NOMO-1 treated with DMSO at 0.1 percent for 48 hours (cell line): ENCODE measurements at regions not wholly inside any gene's neighbourhood (a gene's known extent, or its start where the extent isn't known, plus 50 kb on each side); places are given as distances from the start of the nearest gene placed in this dataset.

ENCODE experiments used
- DNase-seq: peaks from one replicate; lab custom pipeline; 2025; ENCODE audit not compliant: unreplicated experiment; lab: John Stamatoyannopoulos, UW

GRCh38 chr15:47414207-47414606, 303.1 kb upstream of the SEMA6D start:
- DNase-seq = no peak

- no peak for DNase-seq
These were observed 301.8 kb upstream of the SEMA6D start for GRCh38 chr15:47415539-47415971.

DNA sequence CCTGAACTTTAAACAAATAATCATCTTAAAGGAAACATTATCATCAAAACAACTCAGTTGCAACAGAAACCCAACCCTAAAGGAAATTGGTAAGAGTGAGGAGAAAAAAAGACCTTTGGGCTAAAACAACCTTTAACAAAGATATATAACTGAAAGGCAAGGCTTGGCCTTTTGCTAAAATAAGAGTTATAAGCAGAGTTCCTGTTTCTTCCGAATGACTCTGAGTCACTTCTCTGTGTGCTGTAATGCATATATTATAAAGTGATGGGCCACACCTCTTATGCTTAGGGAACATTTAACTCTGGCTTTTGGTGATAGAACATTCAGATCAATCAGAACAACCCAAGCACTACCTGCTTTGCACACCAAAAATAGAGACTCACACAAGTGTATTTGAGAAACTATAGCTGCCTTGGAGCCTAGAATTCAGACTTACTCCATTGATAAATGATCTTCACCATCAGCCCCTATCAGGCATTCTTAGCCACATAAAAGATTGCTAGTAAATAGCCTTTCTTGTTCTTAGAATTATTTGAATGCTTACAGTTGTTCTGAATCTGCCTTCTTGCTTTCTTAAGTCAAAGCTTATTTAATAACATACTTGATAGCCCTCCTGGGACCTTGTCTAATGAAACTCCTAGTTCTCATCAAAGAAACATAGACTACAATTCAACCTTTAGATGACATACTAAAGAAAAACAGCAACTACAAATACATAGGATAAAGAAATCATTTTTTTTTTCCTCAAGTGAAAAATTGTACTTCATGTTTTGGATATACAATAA, 294.2 kb upstream of the SEMA6D start:
- peak; percentile 65 for DNase-seq

- no peak for DNase-seq
These were observed 289.8 kb upstream of the SEMA6D start for GRCh38 chr15:47427463-47427862.

- DNase-seq = no peak
These were observed 287.9 kb upstream of the SEMA6D start for GRCh38 chr15:47429376-47429775.

DNA sequence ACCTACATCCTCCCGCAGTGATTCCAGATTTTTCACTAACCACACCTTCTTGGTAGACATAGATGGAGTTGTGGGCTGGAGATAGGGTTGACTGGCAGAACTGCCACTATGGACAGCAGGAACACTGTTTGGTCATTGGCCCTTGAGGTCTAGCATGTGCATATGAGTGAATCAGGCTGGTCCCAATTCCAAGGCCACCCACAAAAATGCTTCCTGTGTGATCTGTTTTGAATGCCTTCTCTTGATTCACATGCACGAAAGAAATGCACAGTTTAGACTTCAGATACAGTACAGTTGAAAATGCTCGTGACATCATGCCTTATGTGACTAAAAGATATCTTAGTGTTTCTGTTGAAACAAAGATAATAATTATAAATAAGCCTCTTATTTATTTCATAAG, 285.8 kb upstream of the SEMA6D start:
- no peak for DNase-seq

DNA sequence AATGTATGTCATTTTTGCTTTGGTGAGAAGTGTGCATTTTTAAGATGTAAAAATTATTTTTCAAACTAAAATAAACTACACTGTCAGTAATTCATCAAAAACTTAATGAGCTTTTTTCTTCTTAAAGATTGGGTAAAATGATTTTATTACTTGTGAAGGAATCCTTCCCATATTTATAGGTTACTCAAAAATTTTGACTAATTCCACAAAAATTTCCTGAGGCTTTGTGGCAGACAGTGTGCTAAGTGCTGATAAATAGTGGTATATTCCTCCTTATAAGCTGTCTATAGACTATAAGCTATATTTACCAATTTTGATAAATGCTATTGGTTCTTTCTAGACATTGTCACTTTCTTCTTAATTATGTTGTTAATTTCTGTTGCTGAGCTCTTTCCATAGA, 284.5 kb upstream of the SEMA6D start:
- DNase-seq = no peak

DNA sequence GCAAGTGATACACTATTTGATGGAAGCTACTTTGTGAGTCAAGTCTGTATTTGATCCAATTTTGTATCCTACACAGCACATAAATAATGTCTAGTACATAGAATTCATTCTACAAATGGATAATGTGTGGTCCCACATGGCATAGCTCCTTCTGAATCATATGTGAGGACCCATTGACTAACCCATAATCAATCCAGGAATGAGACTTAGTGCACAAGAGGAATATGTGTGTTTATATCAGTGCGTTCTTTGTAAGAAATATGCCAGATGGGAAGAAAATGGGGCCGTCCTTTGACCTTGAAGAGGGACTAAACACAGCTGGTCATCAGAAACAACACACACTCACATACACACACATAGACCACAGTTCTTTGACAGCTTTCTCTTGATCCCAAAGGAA, 282.7 kb upstream of the SEMA6D start:
- no peak for DNase-seq

GRCh38 chr15:47437491-47437890, 279.8 kb upstream of the SEMA6D start:
- no peak for DNase-seq

GRCh38 chr15:47439146-47440111, 277.9 kb upstream of the SEMA6D start:
- no peak for DNase-seq

DNA sequence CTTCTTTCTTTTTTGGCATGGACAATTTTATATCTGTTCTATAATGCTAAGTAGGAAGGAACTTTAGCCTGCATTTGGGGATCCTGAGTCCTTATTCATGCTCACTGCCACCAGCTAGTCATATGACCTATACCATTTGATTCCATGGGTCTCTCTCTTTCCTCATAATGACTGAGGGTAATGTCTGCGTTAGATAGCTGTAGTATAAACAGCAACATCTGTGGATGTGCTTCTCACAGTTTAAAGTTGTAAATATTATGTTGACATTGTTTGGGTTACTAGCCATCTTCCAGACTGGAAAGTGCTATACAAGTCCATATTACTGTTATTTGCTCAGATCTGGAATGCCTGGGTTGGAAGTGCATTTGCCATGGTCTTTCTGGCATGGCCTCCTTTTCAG, 274.9 kb upstream of the SEMA6D start:
- DNase-seq = no peak

DNA sequence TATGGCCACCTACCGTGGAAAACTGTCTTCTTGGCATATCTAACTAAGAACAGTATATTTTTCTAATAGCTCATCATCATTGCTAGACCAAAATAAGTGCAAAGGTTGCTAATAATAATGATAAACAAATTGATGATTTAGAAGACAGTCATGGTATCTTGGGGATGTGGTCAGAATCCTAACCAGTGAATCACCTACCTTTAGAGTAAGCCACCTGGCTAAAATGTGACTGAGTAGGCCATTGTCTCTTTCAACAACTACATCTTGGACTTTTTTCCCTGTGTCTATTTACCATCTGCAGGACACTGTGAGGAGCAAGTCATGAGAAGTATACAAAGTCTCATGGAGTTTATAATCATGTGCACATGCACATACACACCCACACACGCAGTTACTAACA, 273.5 kb upstream of the SEMA6D start:
- DNase-seq = no peak

DNA sequence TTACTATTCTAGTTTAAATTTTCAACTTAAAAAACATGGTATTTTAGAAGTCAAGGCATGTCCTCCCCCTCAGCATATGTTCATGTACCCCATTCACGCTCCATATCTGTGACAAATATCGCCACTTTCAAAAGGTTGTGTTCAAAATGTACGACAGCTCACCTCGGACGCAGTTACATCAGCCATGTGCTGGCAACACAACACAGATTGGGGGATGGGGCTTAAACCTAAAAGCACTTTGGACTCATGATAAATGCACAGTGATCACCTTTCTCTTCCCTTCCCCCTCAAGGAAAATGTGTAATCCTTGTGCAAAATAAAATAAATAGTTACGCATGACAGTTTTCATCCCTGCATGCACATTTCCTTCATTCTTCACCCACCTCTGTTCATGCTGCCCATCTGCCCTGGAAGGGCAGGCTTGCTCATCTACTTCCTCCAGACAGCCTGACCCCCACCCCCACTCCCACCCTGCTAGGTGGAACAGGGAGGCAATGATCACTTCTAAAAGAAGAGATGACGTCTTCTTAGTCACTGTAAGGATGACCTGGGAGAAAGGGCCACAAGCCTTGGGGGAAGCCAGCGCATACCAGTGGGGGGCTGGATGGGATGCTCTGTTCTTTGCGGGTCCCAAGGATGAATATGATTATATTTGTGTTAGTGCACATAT, 271.4 kb upstream of the SEMA6D start:
- DNase-seq = no peak

GRCh38 chr15:47460795-47461573, 256.3 kb upstream of the SEMA6D start:
- DNase-seq = peak; percentile 95

- no peak for DNase-seq
These were observed 255.6 kb upstream of the SEMA6D start for GRCh38 chr15:47461652-47462141.

DNA sequence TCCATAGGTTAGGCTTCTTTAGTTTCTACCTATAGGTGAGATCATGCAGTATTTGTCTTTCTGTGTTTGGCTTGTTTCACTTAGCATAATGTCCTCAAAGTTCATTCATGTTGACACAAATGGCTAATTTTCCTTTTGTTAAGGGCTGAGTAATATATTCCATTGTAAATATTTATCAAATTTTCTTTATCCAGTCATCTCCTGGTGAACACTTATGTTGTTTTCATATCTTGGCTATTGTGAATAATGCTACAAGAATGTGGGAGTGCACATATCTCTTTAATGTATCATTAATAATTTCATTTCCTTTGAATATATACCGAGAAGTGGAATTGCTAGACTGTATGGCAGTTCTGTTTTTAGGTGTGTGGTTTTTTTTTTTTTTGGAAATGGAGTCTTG, 250.9 kb upstream of the SEMA6D start:
- DNase-seq = no peak

DNA sequence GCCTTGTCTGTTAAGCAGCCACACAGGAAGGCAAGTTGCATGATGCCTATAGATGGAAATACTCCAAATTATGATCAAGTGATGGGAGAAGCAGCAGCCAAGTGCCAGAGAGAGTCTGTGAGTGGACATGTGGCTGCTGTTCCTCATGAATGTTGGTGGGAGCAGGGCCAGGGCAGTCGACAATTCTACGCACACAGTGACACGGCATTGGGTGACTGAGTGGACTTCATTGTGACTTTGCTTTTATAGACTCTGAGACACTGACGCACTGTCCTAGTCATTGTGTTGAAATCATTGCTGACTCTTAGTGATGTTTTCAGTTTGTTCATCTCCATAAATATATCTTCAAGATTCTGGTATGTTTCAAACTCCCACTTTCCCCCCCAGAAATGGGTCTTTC, 246.3 kb upstream of the SEMA6D start:
- no peak for DNase-seq

DNA sequence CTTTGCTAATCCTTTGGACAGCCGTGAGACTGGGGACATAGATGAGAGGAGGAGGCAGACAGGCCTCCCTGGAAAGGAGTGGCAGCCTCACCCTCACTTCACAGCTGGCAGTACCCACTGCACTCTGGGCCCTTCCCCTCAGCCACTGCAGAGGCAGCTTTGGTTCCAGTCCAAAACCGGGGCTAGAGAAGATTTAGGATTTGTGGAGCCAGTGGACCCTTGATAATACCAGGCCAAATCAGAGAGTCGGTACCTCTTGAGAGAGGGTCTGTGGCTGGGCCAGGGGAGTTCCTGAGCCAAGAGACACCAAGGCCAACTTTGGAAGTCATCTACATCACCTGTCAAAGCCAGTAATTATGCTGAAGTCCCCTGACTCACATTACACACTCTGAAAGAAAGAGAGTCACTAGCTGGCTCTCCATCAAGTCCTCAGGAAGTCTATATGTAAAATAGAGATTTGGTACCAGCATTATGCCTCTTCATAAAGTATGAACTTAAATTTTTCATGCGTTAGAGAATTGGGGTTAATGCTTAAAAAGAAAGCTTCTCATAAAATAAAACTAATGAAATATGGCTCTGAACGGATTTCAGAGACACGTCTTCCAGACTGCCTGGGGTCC, 244.1 kb upstream of the SEMA6D start:
- DNase-seq = no peak

DNA sequence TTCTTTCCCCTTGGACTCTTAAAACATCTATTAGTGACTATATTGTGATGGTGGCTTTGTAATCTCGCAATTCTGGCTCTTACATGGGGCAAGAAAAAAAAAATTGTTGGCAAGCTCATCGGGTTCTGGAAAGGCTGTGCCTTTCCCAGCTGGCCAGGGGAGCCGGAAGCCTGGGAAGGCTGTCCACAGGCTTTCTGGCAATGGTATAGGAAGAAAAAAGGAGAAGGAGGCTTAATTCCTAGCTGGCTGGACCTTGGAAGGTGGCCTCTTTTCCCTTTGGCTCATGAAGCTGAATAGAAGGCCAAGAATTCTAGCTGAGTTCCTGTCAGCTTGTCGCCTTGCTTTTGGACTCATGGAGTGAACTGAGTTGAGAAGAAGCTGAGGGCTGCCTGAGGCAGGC, 243.5 kb upstream of the SEMA6D start:
- DNase-seq = no peak

- DNase-seq = no peak
These were observed 242.0 kb upstream of the SEMA6D start for GRCh38 chr15:47475336-47475735.
